ENCODE measurements at regions not wholly inside any gene's neighbourhood (a gene's known extent, or its start where the extent isn't known, plus 50 kb on each side); places are given as distances from the start of the nearest gene placed in this dataset.

- no peak for DNase-seq (ENCODE audit: low spot score)
These were observed 83.3 kb downstream of the EDEM1 start for GRCh38 chr3:5270666-5271371.

GRCh38 chr3:5271372-5271683 is 83.8 kb downstream of the EDEM1 start:
- DNase-seq (ENCODE audit: low spot score) = no peak

GRCh38 chr3:5272387-5272786 is 84.9 kb downstream of the EDEM1 start:
- DNase-seq (ENCODE audit: low spot score) = no peak

GRCh38 chr3:5274091-5274490 is 86.6 kb downstream of the EDEM1 start:
- DNase-seq (ENCODE audit: low spot score) = no peak

- no peak for DNase-seq (ENCODE audit: low spot score)
These were observed 88.0 kb downstream of the EDEM1 start for GRCh38 chr3:5275529-5275928.

DNA sequence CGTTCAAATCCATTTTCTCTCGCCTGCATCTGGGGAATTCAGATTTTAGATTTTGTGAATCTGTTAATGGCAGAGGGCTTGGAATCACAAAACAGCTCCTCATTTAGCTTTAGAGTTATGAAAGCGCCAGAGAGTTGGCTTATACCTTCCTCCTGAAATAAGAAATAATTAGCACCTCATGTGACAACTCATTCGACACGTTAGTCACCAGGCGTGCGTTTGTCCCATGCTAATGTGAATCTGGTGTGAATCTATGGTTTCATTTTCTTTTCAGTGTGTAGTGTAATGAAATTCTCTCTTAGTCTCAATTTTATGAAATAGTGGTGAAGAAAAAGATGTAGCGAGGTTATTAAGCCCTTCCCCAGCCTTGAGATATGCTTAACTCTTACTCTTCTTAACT is 89.4 kb downstream of the EDEM1 start:
- DNase-seq (ENCODE audit: low spot score) = no peak

- DNase-seq (ENCODE audit: low spot score) = no peak
These were observed 90.2 kb downstream of the EDEM1 start for GRCh38 chr3:5277612-5278236.

GRCh38 chr3:5278666-5279065 is 91.2 kb downstream of the EDEM1 start:
- no peak for DNase-seq (ENCODE audit: low spot score)

DNA sequence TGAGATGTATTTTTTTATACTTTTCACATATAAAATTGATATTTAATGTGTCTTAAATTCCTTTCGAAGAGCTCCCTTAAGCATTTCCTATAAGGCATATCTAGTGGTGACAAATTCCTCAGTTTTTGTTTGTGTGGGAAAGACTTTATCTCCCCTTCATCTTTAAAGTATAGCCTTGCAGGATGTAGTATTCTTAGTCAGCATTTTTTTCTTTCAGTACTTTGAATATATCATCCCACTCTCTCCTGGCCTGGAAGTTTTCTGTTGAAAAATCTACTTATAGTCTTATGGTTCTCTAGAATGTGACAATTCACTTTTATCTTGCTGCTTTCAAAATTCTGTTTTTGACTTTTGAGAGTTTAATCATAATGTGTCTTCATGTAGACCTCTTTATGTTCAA is 95.2 kb downstream of the EDEM1 start:
- DNase-seq (ENCODE audit: low spot score) = no peak

DNA sequence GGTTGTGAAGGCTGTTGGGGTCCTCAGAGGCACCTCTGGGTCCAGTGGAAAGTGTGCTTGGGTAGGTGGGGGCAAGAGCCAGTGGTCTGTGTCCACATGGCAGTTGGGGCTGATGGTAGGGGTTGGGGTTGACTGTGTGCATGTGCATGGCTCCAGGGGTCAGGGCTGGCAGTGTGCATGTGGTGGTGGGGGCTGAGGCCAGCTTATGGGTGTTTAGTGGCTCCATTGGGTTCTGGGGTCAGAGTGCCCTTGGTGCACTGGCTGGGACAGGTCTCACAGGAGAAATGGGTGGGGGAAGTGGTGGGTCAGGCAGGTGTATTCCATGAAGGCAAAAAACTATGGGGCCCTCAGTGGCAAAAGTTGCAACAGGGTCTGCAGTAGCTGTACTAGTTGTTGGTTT is 97.9 kb downstream of the EDEM1 start:
- DNase-seq (ENCODE audit: low spot score) = no peak

GRCh38 chr3:5290915-5291314 is 103.4 kb downstream of the EDEM1 start:
- no peak for DNase-seq (ENCODE audit: low spot score)

DNA sequence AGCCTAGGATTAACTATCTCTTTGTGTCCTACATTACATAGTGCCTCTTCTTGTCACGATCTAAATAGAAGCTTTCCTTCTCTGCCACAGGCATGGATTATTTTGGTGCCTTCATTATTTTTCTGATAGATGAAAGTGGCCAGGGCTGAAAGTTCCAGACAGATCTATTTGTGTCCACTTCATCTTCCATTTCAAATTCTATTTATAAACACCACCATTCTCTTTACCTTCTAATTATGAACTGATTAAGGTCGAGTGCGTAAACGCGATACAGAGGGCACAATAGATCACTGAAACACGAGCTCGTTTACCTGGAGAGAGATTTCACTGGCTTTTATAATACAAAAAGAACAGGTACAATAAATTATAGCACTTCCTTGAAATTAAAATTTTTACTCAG is 105.0 kb downstream of the EDEM1 start:
- DNase-seq (ENCODE audit: low spot score) = no peak

DNA sequence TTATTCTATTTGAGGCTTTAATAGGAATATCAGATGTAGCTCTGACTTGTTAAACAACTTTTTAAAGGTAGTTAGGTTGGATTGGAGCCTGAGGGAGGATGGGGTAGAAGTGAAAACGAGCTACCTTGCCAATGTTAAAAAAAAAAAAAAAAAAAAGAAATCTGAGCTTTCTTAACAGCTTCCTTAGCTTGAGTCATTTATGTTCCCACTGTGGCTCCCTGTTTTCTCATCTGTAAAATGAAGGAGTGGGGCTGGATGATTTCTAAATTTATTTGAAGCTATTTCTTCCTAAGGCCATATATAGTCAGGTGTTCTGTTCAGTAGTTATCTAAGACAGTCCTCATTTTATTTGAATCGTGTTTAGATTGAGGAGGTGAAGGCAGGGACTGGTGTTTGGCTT is 105.7 kb downstream of the EDEM1 start:
- no peak for DNase-seq (ENCODE audit: low spot score)

DNA sequence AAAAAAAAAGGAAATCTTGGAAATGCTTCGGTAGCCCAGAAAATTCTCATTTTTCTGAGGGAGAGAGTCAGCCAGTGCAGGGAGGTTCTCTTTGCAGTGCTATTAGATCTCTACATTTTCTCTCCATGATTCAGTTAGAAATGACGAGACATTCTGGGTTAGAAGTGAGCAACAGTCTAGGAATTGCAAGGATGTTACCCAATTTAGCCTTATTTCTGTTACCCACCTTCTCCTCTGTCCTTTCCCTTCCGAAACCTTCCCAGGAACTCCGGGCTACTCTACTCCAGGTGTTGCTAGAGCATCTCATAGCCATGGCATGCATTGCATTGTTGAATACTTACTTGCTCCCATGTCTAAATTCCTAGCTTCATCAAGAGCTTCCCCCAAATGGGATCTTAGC is 106.8 kb downstream of the EDEM1 start:
- DNase-seq (ENCODE audit: low spot score) = no peak

DNA sequence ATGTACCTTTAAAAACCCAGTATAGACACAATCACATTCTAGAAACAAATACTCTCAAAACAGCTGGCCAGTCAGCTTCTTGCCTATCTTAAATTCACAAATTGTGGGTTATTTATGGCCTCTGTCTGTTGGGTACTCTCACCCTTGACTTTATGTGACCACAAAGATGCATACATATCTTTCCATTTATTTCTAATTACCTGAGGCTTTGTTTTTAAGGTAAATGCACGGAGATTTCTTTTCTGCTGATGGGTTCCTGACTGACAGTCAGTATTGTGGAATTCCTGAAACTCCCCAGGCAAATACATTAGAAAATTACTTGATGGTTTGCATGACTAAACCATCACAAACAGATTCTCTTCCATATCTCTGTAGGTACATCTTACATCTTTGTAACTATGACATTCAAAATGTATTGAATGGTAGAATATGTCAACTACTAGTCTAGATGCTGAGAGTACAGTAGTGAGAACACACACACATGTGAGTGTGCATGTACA is 107.7 kb downstream of the EDEM1 start:
- DNase-seq (ENCODE audit: low spot score) = no peak

DNA sequence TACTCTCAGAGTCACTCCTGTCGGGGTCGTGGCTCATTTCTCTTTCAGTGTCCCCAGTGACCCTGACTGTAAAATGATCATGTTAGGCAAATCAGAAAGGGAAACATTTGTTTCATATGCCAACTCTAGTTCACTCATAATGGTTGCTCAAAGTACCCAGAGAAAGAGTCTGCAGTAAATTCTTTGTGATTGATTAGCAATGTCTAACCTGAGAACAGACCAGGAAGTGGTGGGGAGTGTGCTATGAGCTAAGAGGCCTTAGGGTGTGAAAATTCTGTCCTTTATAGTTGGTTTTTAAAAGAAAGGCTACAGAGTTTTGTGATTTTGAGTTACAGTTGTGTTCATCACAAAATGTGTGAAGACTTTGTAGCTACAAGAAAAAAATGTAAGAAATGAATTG is 108.9 kb downstream of the EDEM1 start:
- DNase-seq (ENCODE audit: low spot score) = no peak

- DNase-seq (ENCODE audit: low spot score) = no peak
These were observed 110.4 kb downstream of the EDEM1 start for GRCh38 chr3:5297895-5298294.

DNA sequence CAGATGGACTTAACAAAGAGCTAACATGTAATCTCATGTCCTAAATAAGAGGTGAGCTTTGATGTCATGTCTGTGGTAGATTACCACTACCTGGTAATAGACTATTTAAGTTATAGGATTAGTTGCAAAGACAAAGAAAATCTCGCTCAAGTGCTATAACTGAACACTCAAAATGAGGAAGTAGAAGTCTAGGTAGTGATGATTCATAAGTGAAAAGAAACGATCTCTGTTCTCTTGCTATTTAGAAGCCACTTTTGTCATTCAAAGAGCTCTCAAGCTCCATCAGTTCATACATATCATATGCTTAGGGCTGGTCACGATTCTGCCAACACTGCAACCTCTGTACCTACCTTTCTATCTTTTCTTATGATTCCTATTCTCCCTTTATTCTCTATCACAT is 110.9 kb downstream of the EDEM1 start:
- no peak for DNase-seq (ENCODE audit: low spot score)

DNA sequence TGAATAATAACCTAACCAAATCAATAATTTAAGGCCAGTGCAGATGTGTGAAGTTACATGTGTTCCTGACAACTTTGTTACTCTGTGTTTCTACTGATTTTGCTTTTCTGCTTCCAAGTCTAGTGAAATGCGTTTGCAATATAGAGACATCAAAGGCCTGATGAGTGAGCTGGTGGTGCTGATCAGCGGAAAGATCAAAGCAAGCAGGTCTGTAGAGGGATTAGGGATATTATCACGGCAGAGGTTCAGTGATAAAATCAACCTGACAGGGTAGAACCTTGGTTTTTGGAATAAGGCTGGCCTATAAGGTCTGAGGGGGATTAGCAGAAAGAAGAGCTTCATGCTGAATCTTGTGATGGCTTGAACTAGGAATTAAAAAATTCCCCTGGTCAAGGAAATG is 111.7 kb downstream of the EDEM1 start:
- no peak for DNase-seq (ENCODE audit: low spot score)

GRCh38 chr3:5300638-5301037 is 113.1 kb downstream of the EDEM1 start:
- DNase-seq (ENCODE audit: low spot score) = no peak

- no peak for DNase-seq (ENCODE audit: low spot score)
These were observed 114.3 kb downstream of the EDEM1 start for GRCh38 chr3:5301651-5302297.

- DNase-seq (ENCODE audit: low spot score) = no peak
These were observed 115.2 kb downstream of the EDEM1 start for GRCh38 chr3:5302661-5303060.

DNA sequence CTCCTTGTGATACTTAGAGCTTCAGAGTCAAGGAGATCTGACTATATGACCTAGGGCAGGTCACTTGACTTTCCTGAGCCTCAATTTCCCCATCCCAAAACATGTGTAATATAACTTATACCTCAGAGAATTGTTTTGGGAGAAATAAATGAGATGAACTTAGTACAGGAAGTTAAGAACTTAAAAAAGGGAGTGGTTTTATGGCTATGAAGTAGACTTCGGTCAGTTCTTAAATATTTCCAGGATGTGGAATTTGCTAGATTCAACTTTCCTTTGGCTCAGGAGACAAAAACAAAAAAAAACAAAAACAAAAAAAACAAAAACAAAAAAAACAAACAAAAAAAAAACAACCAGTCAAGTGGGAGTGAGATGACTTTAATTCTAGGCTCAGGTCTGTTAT is 116.7 kb downstream of the EDEM1 start:
- DNase-seq (ENCODE audit: low spot score) = no peak
